ENCODE measurements at regions not wholly inside any gene's neighbourhood (a gene's known extent, or its start where the extent isn't known, plus 50 kb on each side); places are given as distances from the start of the nearest gene placed in this dataset.

GRCh38 chr5:125143011-125143410, 396.6 kb upstream of the ZNF608 start:
- in situ Hi-C loops (cut with MboI; ENCODE audit: low sequenced_read_pairs in 4 of 4) (no loop called here), intact Hi-C loops (cut with DNase I; ENCODE audit: low total_unique reads) (no loop called here)
- Histone ChIP-seq H3K4me3 (no peak overlapping the region), H3K4me1 (peaks cover 0 to 7% of the 10 kb centered on the region in 2 donors), H3K27me3 (no peaks in the 10 kb centered on the region), H3K9me3 (no peaks in the 10 kb centered on the region), H3K36me3 (no peaks in the 10 kb centered on the region), H3K27ac (no peak overlapping the region)
- DNase-seq (no peak), ATAC-seq (no peak)
- TF ChIP-seq POLR2A (IDR thresholded peaks at IDR 0.05) (no peak), CTCF (IDR thresholded peaks at IDR 0.05 in 4 of 5, conservative IDR thresholded peaks at IDR 0.05 in 1 of 5) (no peak)

- Histone ChIP-seq H3K27ac (no peak overlapping the region), H3K4me1 (no peaks in the 10 kb centered on the region), H3K27me3 (no peaks in the 10 kb centered on the region), H3K9me3 (no peaks in the 10 kb centered on the region), H3K36me3 (no peaks in the 10 kb centered on the region), H3K4me3 (no peak overlapping the region)
- TF ChIP-seq POLR2A (IDR thresholded peaks at IDR 0.05) (no peak), CTCF (IDR thresholded peaks at IDR 0.05 in 4 of 5, conservative IDR thresholded peaks at IDR 0.05 in 1 of 5) (no peak)
- intact Hi-C loops (cut with DNase I; ENCODE audit: low total_unique reads) (no loop called here), in situ Hi-C loops (cut with MboI; ENCODE audit: low sequenced_read_pairs in 4 of 4) (no loop called here)
- ATAC-seq (no peak), DNase-seq (no peak)
These were observed 401.6 kb upstream of the ZNF608 start for GRCh38 chr5:125148076-125148475.

- in situ Hi-C loops (cut with MboI; ENCODE audit: low sequenced_read_pairs in 4 of 4): no loop called here
- intact Hi-C loops (cut with DNase I; ENCODE audit: low total_unique reads): no loop called here
- ATAC-seq: peak in 1 of 2 donors; percentile 62
- H3K27me3 ChIP-seq: no peaks in the 10 kb centered on the region
- no peaks in the 10 kb centered on the region for H3K36me3 ChIP-seq
- H3K27ac ChIP-seq: no peak overlapping the region
- H3K4me3 ChIP-seq: no peak overlapping the region
- no peaks in the 10 kb centered on the region for H3K4me1 ChIP-seq
- H3K9me3 ChIP-seq: no peaks in the 10 kb centered on the region
- DNase-seq: no peak
- TF ChIP-seq CTCF (IDR thresholded peaks at IDR 0.05 in 4 of 5, conservative IDR thresholded peaks at IDR 0.05 in 1 of 5) (no peak), POLR2A (IDR thresholded peaks at IDR 0.05) (no peak)
These were observed 402.3 kb upstream of the ZNF608 start for GRCh38 chr5:125148706-125149105.

GRCh38 chr5:125149110-125149509, 402.7 kb upstream of the ZNF608 start:
- TF ChIP-seq CTCF (IDR thresholded peaks at IDR 0.05 in 4 of 5, conservative IDR thresholded peaks at IDR 0.05 in 1 of 5): no peak
- TF ChIP-seq POLR2A (IDR thresholded peaks at IDR 0.05): no peak

GRCh38 chr5:125149527-125149926, 403.1 kb upstream of the ZNF608 start:
- Histone ChIP-seq H3K27ac (no peak overlapping the region), H3K36me3 (no peaks in the 10 kb centered on the region), H3K4me3 (no peak overlapping the region), H3K27me3 (no peaks in the 10 kb centered on the region), H3K9me3 (no peaks in the 10 kb centered on the region), H3K4me1 (no peaks in the 10 kb centered on the region)
- intact Hi-C loops (cut with DNase I; ENCODE audit: low total_unique reads) (no loop called here), in situ Hi-C loops (cut with MboI; ENCODE audit: low sequenced_read_pairs in 4 of 4) (no loop called here)
- DNase-seq (no peak), ATAC-seq (no peak)
- TF ChIP-seq POLR2A (IDR thresholded peaks at IDR 0.05) (no peak), CTCF (IDR thresholded peaks at IDR 0.05 in 4 of 5, conservative IDR thresholded peaks at IDR 0.05 in 1 of 5) (no peak)

More at GRCh38 chr5:125149110-125149509, 402.7 kb upstream of the ZNF608 start:
- in situ Hi-C loops (cut with MboI; ENCODE audit: low sequenced_read_pairs in 4 of 4) (no loop called here), intact Hi-C loops (cut with DNase I; ENCODE audit: low total_unique reads) (no loop called here)
- no peaks in the 10 kb centered on the region for H3K9me3 ChIP-seq
- ATAC-seq (no peak), DNase-seq (no peak)
- no peaks in the 10 kb centered on the region for H3K27me3 ChIP-seq
- H3K36me3 ChIP-seq: no peaks in the 10 kb centered on the region
- no peak overlapping the region for H3K4me3 ChIP-seq
- no peak overlapping the region for H3K27ac ChIP-seq
- H3K4me1 ChIP-seq: no peaks in the 10 kb centered on the region

All from gastrocnemius medialis (tissue), 4 donors.